Inferior parietal cortex (tissue), 1 donor: ENCODE measurements at regions not wholly inside any gene's neighbourhood (a gene's known extent, or its start where the extent isn't known, plus 50 kb on each side); places are given as distances from the start of the nearest gene placed in this dataset.
A peak's percentile ranks its signal among the peaks of the same experiment; 100 is the strongest.

Experiments
- DNase-seq: peaks from one replicate; pipeline ENCODE4 v3.0.0-alpha.2; 2016; ENCODE audit errors: extremely low spot score

- DNase-seq, result no peak
Observed at GRCh38 chr1:163655565-163655964, 333.8 kb downstream of the NUF2 start.

- no peak for DNase-seq
Observed at GRCh38 chr1:163656095-163656759, 334.5 kb downstream of the NUF2 start.

GRCh38 chr1:163657719-163658118 lies 336.0 kb downstream of the NUF2 start:
- no peak for DNase-seq

- DNase-seq, result no peak
Observed at GRCh38 chr1:163661391-163661790, 339.6 kb downstream of the NUF2 start.

GRCh38 chr1:163664671-163665335 lies 343.0 kb downstream of the NUF2 start:
- DNase-seq, result no peak

GRCh38 chr1:163668472-163668871 lies 346.7 kb downstream of the NUF2 start:
- DNase-seq, result no peak

- DNase-seq, result no peak
Observed at GRCh38 chr1:163670989-163671757, 349.4 kb downstream of the NUF2 start.

- no peak for DNase-seq
Observed at GRCh38 chr1:163672976-163673758, 351.4 kb downstream of the NUF2 start.

- DNase-seq, result no peak
Observed at GRCh38 chr1:163673759-163674151, 352.0 kb downstream of the NUF2 start.

GRCh38 chr1:163674236-163674635 lies 352.5 kb downstream of the NUF2 start:
- DNase-seq, result no peak

- DNase-seq, result no peak
Observed at GRCh38 chr1:163684785-163685184, 363.0 kb downstream of the NUF2 start.

- no peak for DNase-seq
Observed at GRCh38 chr1:163692266-163692665, 370.5 kb downstream of the NUF2 start.

- no peak for DNase-seq
Observed at GRCh38 chr1:163697137-163697536, 375.4 kb downstream of the NUF2 start.

GRCh38 chr1:163701783-163702374 lies 380.1 kb downstream of the NUF2 start:
- no peak for DNase-seq

- no peak for DNase-seq
Observed at GRCh38 chr1:163703794-163704193, 382.0 kb downstream of the NUF2 start.

GRCh38 chr1:163706915-163707314 lies 385.2 kb downstream of the NUF2 start:
- no peak for DNase-seq

- DNase-seq, result no peak
Observed at GRCh38 chr1:163709636-163710035, 387.9 kb downstream of the NUF2 start.

- no peak for DNase-seq
Observed at GRCh38 chr1:163712321-163712720, 390.6 kb downstream of the NUF2 start.

- no peak for DNase-seq
Observed at GRCh38 chr1:163720294-163720693, 398.5 kb downstream of the NUF2 start.

GRCh38 chr1:163725551-163725950 lies 403.8 kb downstream of the NUF2 start:
- DNase-seq, result no peak

- peak; percentile 30 for DNase-seq
Observed at GRCh38 chr1:163730411-163730821, 408.7 kb downstream of the NUF2 start.

- DNase-seq, result no peak
Observed at GRCh38 chr1:163737261-163737660, 415.5 kb downstream of the NUF2 start.
